ENCODE measurements at regions not wholly inside any gene's neighbourhood (a gene's known extent, or its start where the extent isn't known, plus 50 kb on each side); places are given as distances from the start of the nearest gene placed in this dataset.

DNA sequence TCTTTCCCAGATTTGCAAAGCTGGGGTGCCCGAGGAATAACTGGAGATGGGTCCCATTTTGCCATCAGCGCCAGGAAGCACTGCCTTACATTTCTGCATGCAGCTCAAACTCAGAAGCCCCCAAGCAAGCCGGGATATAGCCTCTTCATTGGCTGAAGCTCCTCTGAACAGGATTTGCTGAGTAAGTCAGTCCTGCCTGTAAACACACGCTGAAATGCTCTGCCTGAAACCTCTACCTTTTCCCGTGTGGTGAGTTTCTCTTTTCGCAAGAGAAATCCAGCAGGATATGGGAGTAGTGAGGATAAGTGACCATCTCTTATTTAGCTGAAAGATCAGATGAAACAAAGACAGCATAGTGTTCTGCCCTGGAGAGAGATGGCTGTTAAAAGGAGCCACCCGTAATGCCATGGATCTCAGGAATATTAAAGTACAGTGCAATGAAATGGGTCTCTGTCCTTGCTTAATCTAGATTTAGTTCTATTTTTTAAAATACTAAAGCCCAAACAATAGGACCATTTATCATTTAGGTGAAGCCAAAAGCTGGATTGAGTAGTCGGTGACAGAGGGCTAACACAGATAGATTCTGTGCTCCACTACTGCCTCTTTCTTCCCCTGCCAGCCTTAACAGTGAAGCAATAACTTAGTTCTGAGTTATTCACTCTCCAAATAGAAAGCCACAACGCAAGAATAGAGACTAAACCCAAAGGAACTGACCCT lies 177.5 kb upstream of the PPP2R2B start:
- peak; percentile 6 for DNase-seq
- TF ChIP-seq, protein P1, sequence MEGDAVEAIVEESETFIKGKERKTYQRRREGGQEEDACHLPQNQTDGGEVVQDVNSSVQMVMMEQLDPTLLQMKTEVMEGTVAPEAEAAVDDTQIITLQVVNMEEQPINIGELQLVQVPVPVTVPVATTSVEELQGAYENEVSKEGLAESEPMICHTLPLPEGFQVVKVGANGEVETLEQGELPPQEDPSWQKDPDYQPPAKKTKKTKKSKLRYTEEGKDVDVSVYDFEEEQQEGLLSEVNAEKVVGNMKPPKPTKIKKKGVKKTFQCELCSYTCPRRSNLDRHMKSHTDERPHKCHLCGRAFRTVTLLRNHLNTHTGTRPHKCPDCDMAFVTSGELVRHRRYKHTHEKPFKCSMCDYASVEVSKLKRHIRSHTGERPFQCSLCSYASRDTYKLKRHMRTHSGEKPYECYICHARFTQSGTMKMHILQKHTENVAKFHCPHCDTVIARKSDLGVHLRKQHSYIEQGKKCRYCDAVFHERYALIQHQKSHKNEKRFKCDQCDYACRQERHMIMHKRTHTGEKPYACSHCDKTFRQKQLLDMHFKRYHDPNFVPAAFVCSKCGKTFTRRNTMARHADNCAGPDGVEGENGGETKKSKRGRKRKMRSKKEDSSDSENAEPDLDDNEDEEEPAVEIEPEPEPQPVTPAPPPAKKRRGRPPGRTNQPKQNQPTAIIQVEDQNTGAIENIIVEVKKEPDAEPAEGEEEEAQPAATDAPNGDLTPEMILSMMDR (IDR thresholded peaks at IDR 0.05) = no peak
- Mint-ChIP-seq H3K36me3 (ENCODE audit: low read depth) (no peaks in the 10 kb centered on the region), H3K9me3 (no peaks in the 10 kb centered on the region), H3K4me1 (peaks cover 8% of the 10 kb centered on the region), H3K4me3 (no peak overlapping the region), H3K27ac (no peak overlapping the region), H3K27me3 (ENCODE audit: low read depth, poor library complexity) (no peaks in the 10 kb centered on the region)

DNA sequence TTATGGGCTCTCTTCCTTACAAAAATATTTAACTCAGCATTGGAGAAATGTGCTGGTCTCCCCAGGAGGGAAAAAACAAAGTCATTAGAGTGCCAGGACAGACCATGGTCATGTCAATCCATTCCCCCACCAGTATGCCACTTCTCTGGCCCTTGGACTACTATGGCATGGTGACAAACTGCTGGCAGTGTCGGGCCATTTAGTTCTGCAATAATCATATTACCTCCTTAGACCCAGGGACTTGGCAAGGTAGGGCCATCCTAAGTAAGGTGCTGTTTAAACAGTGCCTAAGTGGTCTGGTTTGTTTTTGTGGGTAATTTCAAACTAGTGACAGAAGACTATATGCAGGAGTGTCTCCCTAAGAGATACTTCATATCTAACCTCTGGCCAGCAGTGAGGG lies 177.8 kb upstream of the STK32A start:
- no peaks in the 10 kb centered on the region for H3K36me3 Mint-ChIP-seq (ENCODE audit: low read depth)
- no peak overlapping the region for H3K4me3 Mint-ChIP-seq
- peaks cover 8% of the 10 kb centered on the region for H3K4me1 Mint-ChIP-seq
- no peaks in the 10 kb centered on the region for H3K27me3 Mint-ChIP-seq (ENCODE audit: low read depth, poor library complexity)
- H3K9me3 Mint-ChIP-seq = no peaks in the 10 kb centered on the region
- DNase-seq = no peak
- no peak overlapping the region for H3K27ac Mint-ChIP-seq
- TF ChIP-seq, protein P1 (IDR thresholded peaks at IDR 0.05) = no peak

DNA sequence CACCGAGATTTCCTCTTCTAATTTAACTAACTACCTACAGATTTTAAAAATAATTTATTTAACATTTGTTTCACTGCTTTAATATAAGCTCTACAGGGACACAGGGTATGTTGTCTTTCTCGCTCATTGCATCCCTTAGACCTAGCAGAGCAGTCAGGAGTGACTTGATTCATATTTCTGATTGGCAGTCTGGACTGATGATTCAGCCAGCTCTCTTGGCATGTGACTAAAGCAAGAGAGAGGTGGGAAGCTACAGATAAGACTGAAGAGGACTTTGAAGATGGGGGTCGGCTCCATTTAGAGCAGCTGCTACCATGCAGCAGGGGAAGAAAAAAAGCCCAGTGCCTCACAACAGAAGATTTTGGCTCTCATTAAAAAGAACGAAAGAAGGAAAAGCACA lies 173.4 kb upstream of the STK32A start:
- TF ChIP-seq, protein P1 (IDR thresholded peaks at IDR 0.05) = no peak
- Mint-ChIP-seq H3K27ac (no peak overlapping the region), H3K27me3 (ENCODE audit: low read depth, poor library complexity) (peaks cover 5% of the 10 kb centered on the region), H3K36me3 (ENCODE audit: low read depth) (no peaks in the 10 kb centered on the region), H3K4me3 (no peak overlapping the region), H3K4me1 (no peaks in the 10 kb centered on the region), H3K9me3 (no peaks in the 10 kb centered on the region)
- no peak for DNase-seq

- Mint-ChIP-seq H3K27ac (no peak overlapping the region), H3K4me1 (no peaks in the 10 kb centered on the region), H3K36me3 (ENCODE audit: low read depth) (no peaks in the 10 kb centered on the region), H3K9me3 (no peaks in the 10 kb centered on the region), H3K27me3 (ENCODE audit: low read depth, poor library complexity) (peaks cover 5% of the 10 kb centered on the region), H3K4me3 (no peak overlapping the region)
- no peak for DNase-seq
- TF ChIP-seq, protein P1 (IDR thresholded peaks at IDR 0.05) = no peak
Observed at GRCh38 chr5:147062427-147062826, 172.4 kb upstream of the STK32A start.

DNA sequence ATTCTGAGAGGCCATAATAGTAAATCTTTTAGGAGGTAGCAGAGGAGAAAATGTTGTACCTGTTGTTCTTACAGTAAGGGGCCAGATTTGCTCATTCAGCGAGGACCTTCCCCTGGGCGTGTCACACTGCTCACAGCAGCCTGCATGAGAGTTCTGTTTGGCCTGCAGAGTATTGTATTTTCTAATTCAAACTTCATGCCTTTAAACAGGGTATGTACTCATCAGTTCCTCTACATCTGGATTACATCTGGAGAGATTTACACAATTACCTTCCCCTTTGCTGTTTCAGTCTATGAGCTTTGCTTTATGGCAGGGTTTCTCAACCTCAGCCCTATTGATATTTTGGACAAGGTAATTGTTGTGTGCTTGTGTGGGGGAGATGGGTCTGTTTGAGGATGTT lies 170.9 kb upstream of the STK32A start:
- TF ChIP-seq, protein P1 (IDR thresholded peaks at IDR 0.05) = no peak
- no peak overlapping the region for H3K27ac Mint-ChIP-seq
- H3K9me3 Mint-ChIP-seq = no peaks in the 10 kb centered on the region
- H3K4me1 Mint-ChIP-seq = no peaks in the 10 kb centered on the region
- H3K4me3 Mint-ChIP-seq = no peak overlapping the region
- no peaks in the 10 kb centered on the region for H3K36me3 Mint-ChIP-seq (ENCODE audit: low read depth)
- H3K27me3 Mint-ChIP-seq (ENCODE audit: low read depth, poor library complexity) = peaks cover 5% of the 10 kb centered on the region
- no peak for DNase-seq

- Mint-ChIP-seq H3K4me1 (no peaks in the 10 kb centered on the region), H3K36me3 (ENCODE audit: low read depth) (no peaks in the 10 kb centered on the region), H3K27me3 (ENCODE audit: low read depth, poor library complexity) (peaks cover 5% of the 10 kb centered on the region), H3K9me3 (no peaks in the 10 kb centered on the region), H3K4me3 (no peak overlapping the region), H3K27ac (no peak overlapping the region)
- TF ChIP-seq, protein P1 (IDR thresholded peaks at IDR 0.05) = no peak
- DNase-seq = no peak
Observed at GRCh38 chr5:147065071-147065470, 169.8 kb upstream of the STK32A start.
